IMR-90 (cell line): ENCODE measurements at regions not wholly inside any gene's neighbourhood (a gene's known extent, or its start where the extent isn't known, plus 50 kb on each side); places are given as distances from the start of the nearest gene placed in this dataset.

ENCODE experiments used
- ATAC-seq: fragments of 200-7000 bp; cut with Tn5 transposase; 2 replicates; pipeline ENCODE4 v1.9.1; 2020; ENCODE audit warnings: low read depth, mild to moderate bottlenecking, moderate library complexity
- BruUV-seq: library from RNA; stranded (reverse); fragments of 400-500 nt; replicated peaks from 2 replicates; lab custom pipeline; 2021; lab: Mats Ljungman, UMichigan
- CTCF ChIA-PET: fragments of 300-600 bp; formaldehyde crosslinking; extraction: SDS; loops from one replicate; lab custom pipeline; 2021; ENCODE audit warnings: antibody characterized with exemption; lab: Yijun Ruan, JAX
- POLR2A ChIA-PET: fragments of 300-600 bp; sonication (Branson Sonifier 250); formaldehyde crosslinking; loops from one replicate; lab custom pipeline; 2022; ENCODE audit warnings: antibody characterized with exemption; ENCODE audit not compliant: unreplicated experiment; lab: Charles Lee
- DNase-seq: peaks from one replicate; pipeline ENCODE4 v3.0.0; 2013
- H2AFZ ChIP-seq: replicated peaks from 2 replicates; pipeline ENCODE3; 2013; ENCODE audit warnings: low read length, mild to moderate bottlenecking; ENCODE audit not compliant: poor library complexity
- H2AK5ac ChIP-seq: 2 replicates; pipeline ENCODE4 v1.6.1; 2013; ENCODE audit warnings: low read depth, low read length, inconsistent platforms
- H2AK9ac ChIP-seq: replicated peaks from 2 replicates; pipeline ENCODE3; 2013; ENCODE audit warnings: mild to moderate bottlenecking, low read depth, low read length, moderate library complexity; ENCODE audit not compliant: poor library complexity
- H2BK120ac ChIP-seq: 2 replicates; pipeline ENCODE4 v1.6.1; 2013; ENCODE audit warnings: low read depth, low read length, inconsistent platforms
- H2BK15ac ChIP-seq: 3 replicates; pipeline ENCODE4 v1.6.1; 2013; ENCODE audit warnings: low read depth, low read length, inconsistent platforms
- H2BK20ac ChIP-seq: 2 replicates; pipeline ENCODE4 v1.6.1; 2013; ENCODE audit warnings: low read depth, mild to moderate bottlenecking, inconsistent platforms, low read length, moderate library complexity
- H2BK5ac ChIP-seq: 2 replicates; pipeline ENCODE4 v1.6.1; 2013; ENCODE audit warnings: mild to moderate bottlenecking, low read depth, low read length, inconsistent platforms; ENCODE audit not compliant: poor library complexity, severe bottlenecking
- H3K14ac ChIP-seq: replicated peaks from 2 replicates; pipeline ENCODE4 v1.6.1; 2013; ENCODE audit warnings: low read depth, low read length, inconsistent platforms
- H3K18ac ChIP-seq: 2 replicates; pipeline ENCODE4 v1.6.1; 2013; ENCODE audit warnings: low read depth, low read length, control low read depth
- H3K23ac ChIP-seq: 2 replicates; pipeline ENCODE4 v1.6.1; 2013; ENCODE audit warnings: low read depth, low read length, inconsistent platforms
- H3K27ac ChIP-seq: 2 replicates; pipeline ENCODE4 v1.5.1; 2013; ENCODE audit warnings: mild to moderate bottlenecking, control low read depth, low read length; ENCODE audit not compliant: insufficient read depth
- H3K27me3 ChIP-seq: 2 replicates; pipeline ENCODE4 v1.6.1; 2013; ENCODE audit warnings: low read length; ENCODE audit not compliant: control insufficient read depth, insufficient read depth
- H3K36me3 ChIP-seq: 2 replicates; pipeline ENCODE4 v1.6.1; 2013; ENCODE audit warnings: low read length, mixed read lengths; ENCODE audit not compliant: control insufficient read depth, insufficient read depth
- H3K4ac ChIP-seq: 2 replicates; pipeline ENCODE4 v1.6.1; 2013; ENCODE audit warnings: low read depth, low read length, inconsistent platforms
- H3K4me1 ChIP-seq: 2 replicates; pipeline ENCODE4 v1.6.1; 2013; ENCODE audit warnings: low read length, mixed read lengths; ENCODE audit not compliant: control insufficient read depth, insufficient read depth
- H3K4me2 ChIP-seq: 2 replicates; pipeline ENCODE4 v1.6.1; 2013; ENCODE audit warnings: low read depth, mild to moderate bottlenecking, control low read depth, low read length, moderate library complexity
- H3K4me3 ChIP-seq: 2 replicates; pipeline ENCODE4 v1.5.1; 2013; ENCODE audit warnings: low read depth, mild to moderate bottlenecking, control low read depth, low read length, moderate library complexity; ENCODE audit not compliant: insufficient read depth
- H3K56ac ChIP-seq: 2 replicates; pipeline ENCODE4 v1.6.1; 2013; ENCODE audit warnings: low read length, inconsistent platforms; ENCODE audit not compliant: insufficient read depth; ENCODE audit errors: extremely low read depth
- H3K79me1 ChIP-seq, 2 experiments: 2 replicates each; pipeline ENCODE4 v1.6.1; 2013; ENCODE audit warnings: low read length in 2 of 2, inconsistent platforms in 1 of 2, low read depth in 1 of 2
- H3K9ac ChIP-seq: 2 replicates; pipeline ENCODE4 v1.6.1; 2013; ENCODE audit warnings: low read depth, low read length, control low read depth
- H3K9me1 ChIP-seq: 2 replicates; pipeline ENCODE4 v1.6.1; 2013; ENCODE audit warnings: low read length, inconsistent platforms; ENCODE audit not compliant: insufficient read depth
- H3K9me3 ChIP-seq: 2 replicates; pipeline ENCODE4 v1.6.1; 2013; ENCODE audit warnings: low read length; ENCODE audit not compliant: control insufficient read depth, insufficient read depth
- H4K20me1 ChIP-seq: 2 replicates; pipeline ENCODE4 v1.6.1; 2013; ENCODE audit warnings: low read length, inconsistent platforms; ENCODE audit not compliant: insufficient read depth
- H4K5ac ChIP-seq: 2 replicates; pipeline ENCODE4 v1.6.1; 2013; ENCODE audit warnings: mild to moderate bottlenecking, low read depth, low read length, control low read depth
- H4K8ac ChIP-seq, 2 experiments: 2 replicates each; pipeline ENCODE4 v1.6.1; 2013; ENCODE audit warnings: low read depth in 2 of 2, low read length in 2 of 2, control low read depth in 1 of 2, inconsistent platforms in 1 of 2
- H4K91ac ChIP-seq: 2 replicates; pipeline ENCODE4 v1.6.1; 2013; ENCODE audit warnings: low read depth, low read length, inconsistent platforms; ENCODE audit not compliant: insufficient read depth
- BHLHE40 ChIP-seq: fragments of 150-350 bp; IDR thresholded peaks from 2 replicates; pipeline ENCODE4 v1.6.1; 2016; ENCODE audit warnings: mild to moderate bottlenecking, low read depth, low read length
- CEBPB ChIP-seq: IDR thresholded peaks from 2 replicates; pipeline ENCODE4 v1.6.1; 2012; ENCODE audit warnings: low read depth, low read length, improper control_type of control experiment
- CTCF ChIP-seq: conservative IDR thresholded peaks from 2 replicates; pipeline ENCODE4 v1.5.1; 2012; ENCODE audit warnings: mild to moderate bottlenecking, low read depth, low read length, improper control_type of control experiment
- ELK1 ChIP-seq: fragments of 150-350 bp; IDR thresholded peaks from 2 replicates; pipeline ENCODE4 v1.6.1; 2016; ENCODE audit warnings: low read depth, mild to moderate bottlenecking, low read length, moderate library complexity, borderline replicate concordance
- FOS ChIP-seq: fragments of 150-350 bp; IDR thresholded peaks from 2 replicates; pipeline ENCODE4 v1.6.1; 2016; ENCODE audit warnings: low read depth, low read length
- MXI1 ChIP-seq: IDR thresholded peaks from 2 replicates; pipeline ENCODE4 v1.6.1; 2012; ENCODE audit warnings: low read depth, mild to moderate bottlenecking, low read length, moderate library complexity, borderline replicate concordance
- POLR2A ChIP-seq: IDR thresholded peaks from 2 replicates; pipeline ENCODE4 v1.6.1; 2012; ENCODE audit warnings: mild to moderate bottlenecking, low read depth, low read length
- RAD21 ChIP-seq: IDR thresholded peaks from 2 replicates; pipeline ENCODE4 v1.6.1; 2012; ENCODE audit warnings: low read length, improper control_type of control experiment
- RCOR1 ChIP-seq: IDR thresholded peaks from 2 replicates; pipeline ENCODE4 v1.6.1; 2012; ENCODE audit warnings: mild to moderate bottlenecking, low read length, improper control_type of control experiment; ENCODE audit not compliant: insufficient replicate concordance
- SMC3 ChIP-seq: fragments of 150-350 bp; IDR thresholded peaks from 2 replicates; pipeline ENCODE4 v1.6.1; 2016; ENCODE audit warnings: low read depth, mild to moderate bottlenecking, antibody characterized with exemption, low read length, moderate library complexity
- USF2 ChIP-seq: fragments of 150-350 bp; IDR thresholded peaks from 2 replicates; pipeline ENCODE4 v1.6.1; 2017; ENCODE audit warnings: mild to moderate bottlenecking, antibody characterized with exemption, low read length, low read depth
- WGBS, 2 experiments: methylation state at CpG; one replicate each; pipeline versions ENCODE4 v1.1.5 to v1.1.7; 2013; ENCODE audit warnings: missing lambda C conversion rate in 2 of 2; ENCODE audit not compliant: insufficient read length in 1 of 2; ENCODE audit errors: extremely low coverage in 2 of 2; 5-methylcytosine and 5-hydroxymethylcytosine counted together
- dilution Hi-C: fragments of 300-500 bp; cut with HindIII; formaldehyde crosslinking; loops from one replicate; pipeline ENCODE4 v1.14.3; 2018; ENCODE audit warnings: low sequenced_read_pairs; ENCODE audit not compliant: unreplicated experiment
- in situ Hi-C: fragments of 300-500 bp; cut with MboI; formaldehyde crosslinking; loops from 3 replicates; pipeline ENCODE4 v1.14.3; 2019; ENCODE audit warnings: low sequenced_read_pairs, inconsistent platforms, mixed read lengths
- intact Hi-C: fragments of 100-400 bp; cut with micrococcal nuclease; formaldehyde crosslinking; loops from 2 replicates; pipeline ENCODE4 v1.10.0; 2022

- H4K20me1 ChIP-seq = no peaks in the 10 kb centered on the region
- H3K36me3 ChIP-seq = no peaks in the 10 kb centered on the region
- H4K8ac ChIP-seq = no peak overlapping the region
- intact Hi-C loops (no loop called here), dilution Hi-C loops (no loop called here), in situ Hi-C loops (no loop called here)
- no peaks in the 10 kb centered on the region for H3K27me3 ChIP-seq
- H3K79me1 ChIP-seq = no peaks in the 10 kb centered on the region
- no peak overlapping the region for H2AFZ ChIP-seq
- H3K4ac ChIP-seq = no peak overlapping the region
- no peak overlapping the region for H2BK15ac ChIP-seq
- no peak for DNase-seq
- no peak overlapping the region for H3K9ac ChIP-seq
- H3K9me1 ChIP-seq = no peaks in the 10 kb centered on the region
- no peaks in the 10 kb centered on the region for H3K4me1 ChIP-seq
- H3K23ac ChIP-seq = no peak overlapping the region
- CTCF ChIA-PET = no interaction called here
- H2AK9ac ChIP-seq = no peak overlapping the region
- no peak overlapping the region for H4K91ac ChIP-seq
- no peak overlapping the region for H4K5ac ChIP-seq
- no peak overlapping the region for H2BK5ac ChIP-seq
- no peak overlapping the region for H3K27ac ChIP-seq
- H3K9me3 ChIP-seq = no peaks in the 10 kb centered on the region
- no peak overlapping the region for H3K56ac ChIP-seq
- no peak overlapping the region for H3K4me3 ChIP-seq
- WGBS, 2 experiments = 20% methylated on average over 1 of the region's 2 CpGs; no CpG with 5 or more reads in 1 of the 2 experiments
- H3K18ac ChIP-seq = no peak overlapping the region
- no peak overlapping the region for H2BK120ac ChIP-seq
- no peak overlapping the region for H2AK5ac ChIP-seq
- no peak for ATAC-seq
- POLR2A ChIA-PET = no interaction called here
- H2BK20ac ChIP-seq = no peak overlapping the region
- no TSS peak for BruUV-seq
- TF ChIP-seq POLR2A (no peak), SMC3 (no peak), CTCF (no peak), BHLHE40 (no peak), ELK1 (no peak), CEBPB (no peak), RAD21 (no peak), MXI1 (no peak), FOS (no peak), RCOR1 (no peak), USF2 (no peak)
- H3K14ac ChIP-seq = no peak overlapping the region
- H3K4me2 ChIP-seq = no peak overlapping the region
These were observed 152.4 kb upstream of the ARRDC3 start for GRCh38 chr5:91535499-91535898.
